GM23248 (cell line): ENCODE measurements at regions not wholly inside any gene's neighbourhood (a gene's known extent, or its start where the extent isn't known, plus 50 kb on each side); places are given as distances from the start of the nearest gene placed in this dataset.

ENCODE experiments used
- EZH2 ChIP-seq: fragments of 200-600 bp; sonication (generic); IDR thresholded peaks from 2 replicates; pipeline ENCODE4 v1.6.1; 2018; ENCODE audit warnings: antibody characterized with exemption, mild to moderate bottlenecking; ENCODE audit not compliant: insufficient read depth, poor library complexity, severe bottlenecking
- EZH2phosphoT487 ChIP-seq: fragments of 200-600 bp; sonication (generic); IDR thresholded peaks from 2 replicates; pipeline ENCODE4 v1.6.1; 2018; ENCODE audit warnings: antibody characterized with exemption, moderate library complexity, mild to moderate bottlenecking, low read depth; ENCODE audit not compliant: insufficient read depth

- no peak for TF ChIP-seq EZH2
- no peak for TF ChIP-seq EZH2phosphoT487
Measured at GRCh38 chr18:22691946-22692710, 241.0 kb upstream of the RBBP8 start.
